ENCODE measurements at regions not wholly inside any gene's neighbourhood (a gene's known extent, or its start where the extent isn't known, plus 50 kb on each side); places are given as distances from the start of the nearest gene placed in this dataset.

GRCh38 chr11:86167499-86168164 lies 76.9 kb upstream of the EED start:
- TF ChIP-seq CTCF (IDR thresholded peaks at IDR 0.05) (no peak), ZFX (IDR thresholded peaks at IDR 0.05; ENCODE audit: borderline replicate concordance) (no peak)

All from 22Rv1 (cell line).